ENCODE measurements at regions not wholly inside any gene's neighbourhood (a gene's known extent, or its start where the extent isn't known, plus 50 kb on each side); places are given as distances from the start of the nearest gene placed in this dataset.
"Not testable (repeated sequence)": the region's sequence is repeated elsewhere in the genome, so short reads cannot be mapped to it uniquely, and the experiment has no call there.

DNA sequence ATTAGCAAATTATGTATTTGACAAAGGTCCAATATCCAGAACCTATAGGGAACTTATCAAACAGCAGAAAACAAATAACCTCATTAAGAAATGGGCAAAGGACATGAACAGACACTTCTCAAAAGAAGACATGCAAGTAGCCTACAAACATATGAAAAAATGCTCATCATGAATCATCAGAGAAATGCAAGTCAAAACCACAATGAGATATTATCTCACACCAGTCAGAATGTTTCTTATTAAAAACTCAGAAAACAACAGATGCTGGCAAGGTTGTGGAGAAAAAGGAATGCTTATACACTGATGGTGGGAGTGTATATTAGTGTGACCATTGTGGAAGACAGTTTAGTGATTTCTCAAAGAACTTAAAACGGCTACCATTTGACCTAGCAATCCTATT, 116.1 kb upstream of the CRBN start:
- no peak for DNase-seq
- H2AFZ ChIP-seq (ENCODE audit: low read length), result no peak overlapping the region
- H3K4me1 ChIP-seq (ENCODE audit: low read length), result no peaks in the 10 kb centered on the region
- H4K20me1 ChIP-seq (ENCODE audit: insufficient read depth, low read depth, low read length), result no peaks in the 10 kb centered on the region
- H3K27ac ChIP-seq (ENCODE audit: low read length), result no peak overlapping the region
- H3K4me2 ChIP-seq (ENCODE audit: low read depth, low read length, poor library complexity, severe bottlenecking), result no peak overlapping the region
- no peaks in the 10 kb centered on the region for H3K79me2 ChIP-seq (ENCODE audit: low read length)
- no peaks in the 10 kb centered on the region for H3K36me3 ChIP-seq (ENCODE audit: insufficient read depth, low read length)
- H3K4me3 ChIP-seq (ENCODE audit: low read length), result no peak overlapping the region
- no peaks in the 10 kb centered on the region for H3K9me2 ChIP-seq (replicated peaks; ENCODE audit: insufficient read depth, low read length)
- no peaks in the 10 kb centered on the region for H3K9me3 ChIP-seq (ENCODE audit: low read length)
- no peaks in the 10 kb centered on the region for H3K27me3 ChIP-seq (ENCODE audit: low read length)
- H3K9ac ChIP-seq (ENCODE audit: low read length), result no peak overlapping the region

DNA sequence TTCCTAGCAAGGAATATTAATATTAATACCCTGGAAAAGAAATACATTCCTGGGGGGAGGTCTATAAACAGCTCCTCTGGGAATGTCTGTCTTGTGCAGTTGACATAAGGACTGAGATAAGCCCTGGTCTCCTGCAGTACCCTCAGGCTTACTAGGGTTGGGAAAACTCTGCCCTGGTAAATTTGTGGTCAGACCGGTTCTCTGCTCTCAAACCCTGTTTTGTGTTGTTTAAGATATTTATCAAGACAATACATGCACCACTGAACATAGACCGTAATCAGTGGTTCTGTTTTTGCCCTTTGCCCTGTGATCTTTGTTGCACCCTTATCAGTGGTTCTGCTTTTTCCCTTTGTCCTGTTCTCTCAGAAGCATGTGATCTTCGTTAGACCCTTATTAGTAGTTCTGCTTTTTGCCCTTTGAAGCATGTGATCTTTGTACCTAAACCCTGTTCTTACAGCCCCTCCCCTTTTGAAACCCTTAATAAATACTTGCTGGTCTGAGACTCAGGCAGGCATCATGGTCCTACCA, 112.3 kb upstream of the CRBN start:
- not testable (repeated sequence) for H3K79me2 ChIP-seq (ENCODE audit: low read length); H3K27me3 ChIP-seq (ENCODE audit: low read length); H3K9me3 ChIP-seq (ENCODE audit: low read length); DNase-seq; H4K20me1 ChIP-seq (ENCODE audit: insufficient read depth, low read depth, low read length); H3K4me1 ChIP-seq (ENCODE audit: low read length); H3K4me3 ChIP-seq (ENCODE audit: low read length); H2AFZ ChIP-seq (ENCODE audit: low read length); H3K36me3 ChIP-seq (ENCODE audit: insufficient read depth, low read length); H3K27ac ChIP-seq (ENCODE audit: low read length); H3K9ac ChIP-seq (ENCODE audit: low read length); H3K9me2 ChIP-seq (replicated peaks; ENCODE audit: insufficient read depth, low read length); H3K4me2 ChIP-seq (ENCODE audit: low read depth, low read length, poor library complexity, severe bottlenecking)

DNA sequence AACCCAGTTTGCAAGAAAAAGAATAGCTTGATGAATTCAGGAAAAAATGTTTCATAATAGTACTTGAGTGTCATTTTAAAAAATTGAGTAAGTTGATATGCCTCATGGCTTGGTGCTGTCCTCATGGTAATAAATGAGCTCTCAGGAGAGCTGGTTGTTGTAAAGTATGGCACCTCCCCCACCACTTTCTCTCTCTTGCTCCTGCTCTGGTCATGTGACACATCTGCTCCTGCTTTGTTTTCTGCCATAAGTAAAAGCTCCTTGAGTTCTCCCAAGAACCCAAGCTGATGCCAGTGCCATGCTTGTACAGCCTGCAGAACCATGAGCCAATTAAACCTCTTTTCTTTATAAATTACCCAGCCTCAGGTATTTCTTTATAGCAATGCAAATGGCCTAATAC, 108.8 kb upstream of the CRBN start:
- no peaks in the 10 kb centered on the region for H3K36me3 ChIP-seq (ENCODE audit: insufficient read depth, low read length)
- H3K9ac ChIP-seq (ENCODE audit: low read length), result no peak overlapping the region
- no peaks in the 10 kb centered on the region for H3K9me3 ChIP-seq (ENCODE audit: low read length)
- no peaks in the 10 kb centered on the region for H3K79me2 ChIP-seq (ENCODE audit: low read length)
- no peak overlapping the region for H3K4me3 ChIP-seq (ENCODE audit: low read length)
- no peak overlapping the region for H2AFZ ChIP-seq (ENCODE audit: low read length)
- no peaks in the 10 kb centered on the region for H4K20me1 ChIP-seq (ENCODE audit: insufficient read depth, low read depth, low read length)
- DNase-seq, result no peak
- no peak overlapping the region for H3K4me2 ChIP-seq (ENCODE audit: low read depth, low read length, poor library complexity, severe bottlenecking)
- H3K4me1 ChIP-seq (ENCODE audit: low read length), result no peaks in the 10 kb centered on the region
- no peaks in the 10 kb centered on the region for H3K27me3 ChIP-seq (ENCODE audit: low read length)
- no peaks in the 10 kb centered on the region; the same call in 1 of the 2 replicates for H3K9me2 ChIP-seq (replicated peaks; ENCODE audit: insufficient read depth, low read length)
- no peak overlapping the region for H3K27ac ChIP-seq (ENCODE audit: low read length)

DNA sequence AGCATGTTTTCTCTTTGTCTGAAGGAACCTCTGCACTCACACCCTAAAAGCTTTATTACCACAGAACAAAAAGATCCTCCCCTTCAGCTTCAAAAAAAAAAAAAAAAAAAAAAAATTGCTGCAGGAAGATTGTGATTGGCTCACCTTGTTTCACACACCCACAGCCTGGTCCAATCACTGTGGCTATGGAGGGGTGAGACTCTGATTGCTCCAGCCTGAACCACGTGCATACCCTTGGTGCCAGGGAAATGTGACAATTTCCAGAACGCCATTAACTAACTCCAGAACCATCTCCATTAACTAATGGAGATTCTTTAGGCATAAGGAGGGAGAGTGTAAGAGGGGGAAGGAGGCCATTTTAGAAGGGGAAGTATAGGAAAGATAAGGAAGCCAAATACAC, 106.5 kb upstream of the CRBN start:
- no peak overlapping the region for H3K4me2 ChIP-seq (ENCODE audit: low read depth, low read length, poor library complexity, severe bottlenecking)
- no peak overlapping the region for H3K27ac ChIP-seq (ENCODE audit: low read length)
- H3K9ac ChIP-seq (ENCODE audit: low read length), result no peak overlapping the region
- no peaks in the 10 kb centered on the region for H3K9me3 ChIP-seq (ENCODE audit: low read length)
- no peaks in the 10 kb centered on the region for H3K27me3 ChIP-seq (ENCODE audit: low read length)
- no peaks in the 10 kb centered on the region for H4K20me1 ChIP-seq (ENCODE audit: insufficient read depth, low read depth, low read length)
- DNase-seq, result peak; percentile 44
- no peaks in the 10 kb centered on the region for H3K79me2 ChIP-seq (ENCODE audit: low read length)
- no peak overlapping the region for H2AFZ ChIP-seq (ENCODE audit: low read length)
- no peaks in the 10 kb centered on the region for H3K36me3 ChIP-seq (ENCODE audit: insufficient read depth, low read length)
- H3K4me1 ChIP-seq (ENCODE audit: low read length), result no peaks in the 10 kb centered on the region
- H3K4me3 ChIP-seq (ENCODE audit: low read length), result no peak overlapping the region
- no peaks in the 10 kb centered on the region; the same call in 1 of the 2 replicates for H3K9me2 ChIP-seq (replicated peaks; ENCODE audit: insufficient read depth, low read length)

DNA sequence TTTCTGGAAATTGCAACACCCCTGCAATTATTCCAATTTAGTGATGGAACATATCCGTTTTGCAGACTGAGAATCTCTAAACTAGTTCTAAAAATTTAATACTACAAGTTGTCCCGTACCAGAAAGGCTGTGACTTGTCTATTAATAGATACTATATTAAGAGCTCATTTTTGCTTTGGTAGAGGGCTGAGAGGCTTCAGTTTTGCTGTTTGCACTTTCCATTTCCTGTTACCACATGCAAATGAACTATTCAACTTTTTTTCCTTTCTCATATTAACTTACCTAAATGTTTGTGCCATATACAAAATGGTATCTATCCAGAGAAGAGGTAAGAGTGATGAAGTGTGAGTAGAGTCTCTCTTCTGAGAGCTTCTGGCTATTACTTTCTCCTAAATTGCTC, 101.5 kb upstream of the CRBN start:
- H3K9me3 ChIP-seq (ENCODE audit: low read length), result no peaks in the 10 kb centered on the region
- no peaks in the 10 kb centered on the region for H4K20me1 ChIP-seq (ENCODE audit: insufficient read depth, low read depth, low read length)
- no peak overlapping the region for H3K4me2 ChIP-seq (ENCODE audit: low read depth, low read length, poor library complexity, severe bottlenecking)
- H3K27ac ChIP-seq (ENCODE audit: low read length), result no peak overlapping the region
- no peak overlapping the region for H3K4me3 ChIP-seq (ENCODE audit: low read length)
- DNase-seq, result no peak
- no peaks in the 10 kb centered on the region for H3K79me2 ChIP-seq (ENCODE audit: low read length)
- H3K9ac ChIP-seq (ENCODE audit: low read length), result no peak overlapping the region
- no peaks in the 10 kb centered on the region for H3K27me3 ChIP-seq (ENCODE audit: low read length)
- H3K9me2 ChIP-seq (replicated peaks; ENCODE audit: insufficient read depth, low read length), result 0 out of 2 replicates have a peak, but pooled peaks cover 2% of the 10 kb centered on the region
- no peaks in the 10 kb centered on the region for H3K4me1 ChIP-seq (ENCODE audit: low read length)
- H2AFZ ChIP-seq (ENCODE audit: low read length), result no peak overlapping the region
- H3K36me3 ChIP-seq (ENCODE audit: insufficient read depth, low read length), result no peaks in the 10 kb centered on the region

DNA sequence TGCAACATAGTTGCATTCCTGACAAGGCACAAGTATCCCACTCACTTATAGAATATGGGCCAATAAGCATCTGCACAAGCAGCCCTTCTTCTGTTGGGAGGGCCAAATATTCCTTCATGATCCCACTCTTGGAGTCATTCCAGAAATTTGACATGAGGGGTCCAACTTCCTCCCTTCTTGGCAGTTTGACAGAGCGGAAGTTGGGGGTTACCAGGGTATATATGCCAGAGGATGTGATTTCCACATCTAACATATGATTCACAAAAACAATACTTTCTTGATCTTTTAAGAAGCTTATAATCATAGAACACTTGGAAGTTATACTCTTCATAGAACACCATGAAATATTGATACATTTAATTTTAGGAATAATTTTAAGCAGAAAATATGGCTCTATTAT, 100.9 kb upstream of the CRBN start:
- Histone ChIP-seq H3K4me2 (ENCODE audit: low read depth, low read length, poor library complexity, severe bottlenecking) (no peak overlapping the region), H3K27me3 (ENCODE audit: low read length) (no peaks in the 10 kb centered on the region), H3K36me3 (ENCODE audit: insufficient read depth, low read length) (no peaks in the 10 kb centered on the region), H3K9me3 (ENCODE audit: low read length) (no peaks in the 10 kb centered on the region), H4K20me1 (ENCODE audit: insufficient read depth, low read depth, low read length) (no peaks in the 10 kb centered on the region), H3K27ac (ENCODE audit: low read length) (no peak overlapping the region), H3K9me2 (replicated peaks; ENCODE audit: insufficient read depth, low read length) (0 out of 2 replicates have a peak, but pooled peaks cover 2% of the 10 kb centered on the region), H3K79me2 (ENCODE audit: low read length) (no peaks in the 10 kb centered on the region), H3K4me1 (ENCODE audit: low read length) (no peaks in the 10 kb centered on the region), H2AFZ (ENCODE audit: low read length) (no peak overlapping the region), H3K9ac (ENCODE audit: low read length) (no peak overlapping the region), H3K4me3 (ENCODE audit: low read length) (no peak overlapping the region)
- DNase-seq, result no peak

DNA sequence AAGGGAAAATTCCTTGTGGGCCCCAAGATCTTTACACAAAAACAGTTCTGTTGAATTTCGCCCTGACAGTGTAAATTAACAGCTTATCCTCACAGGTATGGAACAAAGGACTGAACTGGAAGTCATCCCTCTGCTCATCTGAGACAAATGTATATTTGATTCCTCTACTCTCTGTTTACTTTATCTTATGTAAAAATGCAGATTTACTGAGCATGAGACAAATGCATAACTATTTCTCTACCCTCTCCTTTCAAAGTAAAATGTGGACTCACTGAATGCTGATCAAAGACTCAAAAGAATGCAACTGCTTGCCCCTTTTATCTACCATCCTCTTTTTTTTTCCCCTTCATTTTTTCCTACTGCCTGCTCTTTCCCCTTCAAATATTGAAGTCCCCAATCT, 98.6 kb upstream of the CRBN start:
- H3K27me3 ChIP-seq (ENCODE audit: low read length), result no peaks in the 10 kb centered on the region
- H3K36me3 ChIP-seq (ENCODE audit: insufficient read depth, low read length), result no peaks in the 10 kb centered on the region
- H3K9ac ChIP-seq (ENCODE audit: low read length), result no peak overlapping the region
- no peaks in the 10 kb centered on the region for H3K79me2 ChIP-seq (ENCODE audit: low read length)
- no peaks in the 10 kb centered on the region for H3K4me1 ChIP-seq (ENCODE audit: low read length)
- no peak overlapping the region for H2AFZ ChIP-seq (ENCODE audit: low read length)
- DNase-seq, result no peak
- H3K4me2 ChIP-seq (ENCODE audit: low read depth, low read length, poor library complexity, severe bottlenecking), result no peak overlapping the region
- no peak overlapping the region for H3K27ac ChIP-seq (ENCODE audit: low read length)
- no peak overlapping the region for H3K4me3 ChIP-seq (ENCODE audit: low read length)
- H4K20me1 ChIP-seq (ENCODE audit: insufficient read depth, low read depth, low read length), result no peaks in the 10 kb centered on the region
- H3K9me3 ChIP-seq (ENCODE audit: low read length), result no peaks in the 10 kb centered on the region
- H3K9me2 ChIP-seq (replicated peaks; ENCODE audit: insufficient read depth, low read length), result 0 out of 2 replicates have a peak, but pooled peaks cover 2% of the 10 kb centered on the region

DNA sequence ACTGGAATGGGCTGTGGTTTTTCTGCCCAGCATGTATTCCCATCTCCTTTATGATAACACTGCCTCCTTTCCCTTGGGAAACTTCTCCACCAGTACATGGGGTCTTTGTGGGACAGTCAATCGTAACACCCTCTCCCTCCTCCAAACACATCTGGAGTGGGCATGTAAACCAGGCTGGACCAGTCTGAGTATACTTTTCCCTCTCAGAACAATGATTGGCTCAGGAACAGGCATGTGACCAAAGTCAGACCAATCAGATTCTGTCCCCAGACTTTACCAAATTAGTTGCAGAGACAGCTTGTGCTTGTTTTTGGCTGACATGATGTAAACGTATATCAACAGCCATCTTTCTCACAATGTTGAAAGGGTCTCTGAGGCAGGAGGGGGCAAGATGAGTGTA, 97.1 kb upstream of the CRBN start:
- no peak for DNase-seq
- Histone ChIP-seq H3K79me2 (ENCODE audit: low read length) (no peaks in the 10 kb centered on the region), H3K27ac (ENCODE audit: low read length) (no peak overlapping the region), H3K9me2 (replicated peaks; ENCODE audit: insufficient read depth, low read length) (peaks cover 2% of the 10 kb centered on the region; the same call in 1 of the 2 replicates), H3K4me3 (ENCODE audit: low read length) (no peak overlapping the region), H3K9ac (ENCODE audit: low read length) (no peak overlapping the region), H2AFZ (ENCODE audit: low read length) (no peak overlapping the region), H4K20me1 (ENCODE audit: insufficient read depth, low read depth, low read length) (no peaks in the 10 kb centered on the region), H3K4me1 (ENCODE audit: low read length) (no peaks in the 10 kb centered on the region), H3K36me3 (ENCODE audit: insufficient read depth, low read length) (no peaks in the 10 kb centered on the region), H3K4me2 (ENCODE audit: low read depth, low read length, poor library complexity, severe bottlenecking) (no peak overlapping the region), H3K27me3 (ENCODE audit: low read length) (no peaks in the 10 kb centered on the region), H3K9me3 (ENCODE audit: low read length) (no peaks in the 10 kb centered on the region)

DNA sequence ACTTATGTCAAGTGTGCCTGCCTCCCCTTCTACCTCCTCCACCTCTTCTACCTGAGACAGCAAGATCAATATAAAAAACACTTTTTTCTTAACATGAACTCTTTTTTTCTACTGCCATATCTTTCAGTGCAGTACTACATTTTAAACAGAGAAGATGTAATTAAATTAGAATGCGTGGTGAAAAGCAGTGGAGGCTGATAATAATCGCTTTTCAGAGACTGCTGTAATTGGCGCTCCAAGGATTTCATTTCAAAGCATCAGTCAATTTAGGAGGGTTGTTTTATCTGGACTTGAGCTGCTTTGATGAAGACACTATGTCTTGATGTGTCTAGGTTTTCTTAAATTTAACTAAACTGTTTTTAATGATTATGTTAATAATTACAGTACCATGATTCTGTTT, 85.3 kb upstream of the CRBN start:
- Histone ChIP-seq H3K4me3 (ENCODE audit: low read length) (no peak overlapping the region), H2AFZ (ENCODE audit: low read length) (no peak overlapping the region), H4K20me1 (ENCODE audit: insufficient read depth, low read depth, low read length) (no peaks in the 10 kb centered on the region), H3K36me3 (ENCODE audit: insufficient read depth, low read length) (no peaks in the 10 kb centered on the region), H3K79me2 (ENCODE audit: low read length) (no peaks in the 10 kb centered on the region), H3K27me3 (ENCODE audit: low read length) (no peaks in the 10 kb centered on the region), H3K4me1 (ENCODE audit: low read length) (no peaks in the 10 kb centered on the region), H3K9ac (ENCODE audit: low read length) (no peak overlapping the region), H3K9me2 (replicated peaks; ENCODE audit: insufficient read depth, low read length) (no peaks in the 10 kb centered on the region), H3K4me2 (ENCODE audit: low read depth, low read length, poor library complexity, severe bottlenecking) (no peak overlapping the region), H3K27ac (ENCODE audit: low read length) (no peak overlapping the region), H3K9me3 (ENCODE audit: low read length) (no peaks in the 10 kb centered on the region)
- no peak for DNase-seq

Data from Karpas-422 (cell line).